HG03521 (cell line): ENCODE measurements at regions not wholly inside any gene's neighbourhood (a gene's known extent, or its start where the extent isn't known, plus 50 kb on each side); places are given as distances from the start of the nearest gene placed in this dataset.

ENCODE experiments used
- ATAC-seq: cut with Tn5 transposase; IDR thresholded peaks from one replicate; pipeline ENCODE4 v1.9.1; 2021; ENCODE audit warnings: mild to moderate bottlenecking, moderate library complexity; ENCODE audit not compliant: unreplicated experiment

DNA sequence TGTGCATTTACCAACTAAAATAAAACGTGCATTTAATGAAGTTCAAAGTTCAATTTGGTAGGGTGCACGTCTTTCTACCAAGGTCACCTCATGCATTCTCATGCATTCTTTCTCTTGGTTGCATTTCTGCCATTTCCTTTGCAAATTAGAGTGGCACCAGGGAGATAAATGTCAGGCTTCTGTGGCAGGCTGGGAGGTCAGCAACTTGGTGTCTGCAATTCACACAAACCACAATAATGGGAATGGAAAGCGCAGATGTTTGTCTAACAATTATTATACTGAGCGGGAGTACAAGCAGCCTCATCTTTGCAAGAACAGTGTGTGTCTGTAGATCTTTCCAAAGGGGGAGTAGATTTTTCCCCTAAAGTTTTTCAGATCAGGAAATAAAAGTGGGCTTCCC lies 411.7 kb downstream of the DMRT2 start:
- no peak for ATAC-seq

DNA sequence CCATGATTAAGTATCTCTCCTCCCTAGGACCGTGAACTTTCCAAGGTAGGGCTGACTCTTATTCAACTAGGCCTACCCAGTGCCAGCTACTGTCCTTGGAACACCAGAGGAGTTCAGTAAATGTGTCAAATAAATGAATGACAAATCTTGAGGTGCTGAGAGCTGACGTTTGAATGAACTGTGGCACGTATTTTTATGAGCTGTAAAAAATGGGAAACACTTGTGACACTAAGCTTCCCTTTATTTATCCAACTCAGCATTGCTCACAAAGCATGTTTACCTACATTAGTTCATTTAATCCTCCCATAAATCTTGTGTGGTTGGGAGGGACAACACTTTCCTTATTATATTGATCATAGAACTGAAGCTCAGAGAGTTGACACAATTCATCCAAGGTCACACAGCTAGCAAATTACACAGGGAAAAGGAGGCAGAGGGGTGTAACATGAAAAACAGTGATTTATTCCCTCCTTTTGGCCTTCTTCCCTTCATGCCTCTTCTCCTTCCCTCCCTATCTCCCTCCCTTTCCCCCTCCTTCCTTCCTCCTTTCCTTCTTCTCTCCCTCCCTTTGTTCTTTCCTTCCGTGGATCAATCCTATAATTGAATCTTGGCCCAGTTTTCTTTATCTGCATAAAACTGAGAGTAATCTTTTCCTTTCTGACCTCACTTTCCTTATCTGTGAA lies 412.6 kb downstream of the DMRT2 start:
- no peak for ATAC-seq

DNA sequence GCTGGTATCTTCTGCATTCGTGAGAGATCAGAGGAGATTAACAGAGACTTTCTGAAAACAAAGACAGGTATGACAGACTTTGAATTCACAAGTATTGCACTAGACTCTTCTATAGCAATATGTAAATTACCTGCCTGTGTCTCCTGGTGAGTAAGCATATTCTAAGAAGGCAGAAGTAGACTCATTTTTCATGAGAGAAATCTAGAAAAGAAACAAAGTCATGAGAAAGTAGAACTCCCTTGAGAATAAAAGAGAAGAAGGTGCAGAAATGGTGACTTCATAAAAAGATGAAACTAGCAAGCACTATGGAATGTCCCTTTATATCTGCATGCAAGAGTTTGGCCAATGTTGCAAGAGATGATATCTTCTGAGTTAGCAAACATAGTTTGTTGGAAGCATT lies 419.8 kb downstream of the DMRT2 start:
- ATAC-seq, result peak; percentile 79

DNA sequence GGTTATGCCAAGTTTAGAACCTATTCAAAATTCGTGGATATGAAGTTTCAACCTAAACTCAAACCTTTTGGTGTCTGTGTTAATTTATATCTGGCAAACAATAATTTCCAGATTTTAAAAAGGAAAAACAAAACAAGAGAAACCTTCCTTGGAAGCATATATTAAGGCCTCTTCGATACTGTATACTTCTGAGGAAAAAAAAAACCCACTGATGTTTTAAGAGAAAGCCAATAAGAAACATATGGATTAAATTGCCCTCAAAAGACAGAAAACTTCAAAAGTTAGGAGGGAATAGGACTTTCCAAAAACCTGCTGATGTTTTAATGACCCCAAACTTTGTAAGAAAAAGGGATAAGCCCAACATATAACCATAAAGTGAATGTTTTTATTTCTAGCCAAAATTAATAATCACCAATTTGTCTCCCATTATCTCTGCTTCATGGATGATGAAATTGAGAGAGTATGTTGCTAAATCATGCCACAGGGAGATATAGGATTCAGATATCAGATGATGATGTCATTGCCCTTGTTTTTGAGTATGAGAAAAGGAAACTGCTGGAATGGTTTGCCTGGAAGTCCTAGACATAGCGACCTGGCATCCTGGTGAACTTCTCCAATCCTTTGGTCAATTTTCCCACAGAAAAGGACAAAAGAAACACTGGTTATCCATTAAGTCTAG lies 423.9 kb downstream of the DMRT2 start:
- ATAC-seq, result no peak

DNA sequence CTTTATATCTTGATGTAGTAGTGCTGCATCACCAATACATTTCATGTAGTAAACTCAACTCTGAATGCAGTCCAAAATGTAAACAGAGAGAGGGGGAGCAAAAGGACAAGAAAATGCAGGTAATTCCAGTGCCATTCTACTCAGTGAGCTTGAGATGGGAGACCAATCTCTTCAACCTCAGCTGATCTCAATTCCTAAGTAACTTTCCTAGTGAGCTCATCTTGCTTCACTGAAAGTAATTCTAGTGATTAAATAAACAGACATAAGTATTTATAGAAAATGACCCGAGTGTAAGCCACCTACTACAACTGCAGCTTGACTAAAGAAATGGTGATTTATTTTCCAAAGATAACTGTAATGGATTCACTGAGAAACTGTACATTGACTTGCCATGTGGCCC lies 424.5 kb downstream of the DMRT2 start:
- no peak for ATAC-seq

DNA sequence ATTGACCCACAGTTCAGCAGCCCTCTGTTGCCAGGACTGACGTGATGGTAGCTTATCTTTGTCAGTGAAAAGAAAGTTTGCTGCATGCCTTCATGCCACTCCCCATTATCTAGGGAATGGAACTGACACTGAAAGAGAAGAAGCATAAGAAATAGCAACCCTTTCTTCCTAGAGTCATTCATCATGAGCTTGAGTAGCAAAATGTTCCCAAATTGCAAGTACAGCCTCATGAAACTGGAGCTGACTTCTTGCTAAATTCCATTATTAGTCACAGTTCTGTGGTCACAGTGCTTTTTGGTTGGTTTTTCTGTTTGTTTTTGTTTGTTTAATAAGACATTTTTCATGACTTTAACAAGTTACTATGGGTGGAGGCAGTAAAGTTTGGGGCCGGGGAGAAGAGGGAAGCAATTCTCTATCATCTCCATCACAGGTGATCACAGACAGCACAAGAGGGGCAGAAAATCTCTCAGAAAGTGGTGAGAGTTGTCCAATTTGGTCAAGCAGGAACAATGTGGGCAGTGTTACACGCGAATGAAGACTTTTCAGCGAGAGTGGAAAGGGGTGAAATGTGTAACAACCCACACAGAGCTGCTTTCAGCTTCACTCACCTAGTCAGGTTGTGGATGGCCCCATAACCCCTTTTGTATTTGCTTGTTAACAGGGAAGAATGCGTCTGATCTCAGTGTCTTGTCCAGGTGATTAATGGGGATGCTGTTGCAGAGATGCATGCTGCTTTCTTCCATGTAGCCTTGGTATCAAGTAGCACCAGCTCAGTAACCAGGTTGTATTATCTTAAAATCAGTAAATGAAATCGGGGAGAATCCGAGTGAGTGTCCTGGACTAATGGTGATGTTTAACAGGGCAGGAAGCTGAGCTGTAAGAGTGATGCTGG lies 440.4 kb downstream of the DMRT2 start:
- peak; percentile 57 for ATAC-seq

DNA sequence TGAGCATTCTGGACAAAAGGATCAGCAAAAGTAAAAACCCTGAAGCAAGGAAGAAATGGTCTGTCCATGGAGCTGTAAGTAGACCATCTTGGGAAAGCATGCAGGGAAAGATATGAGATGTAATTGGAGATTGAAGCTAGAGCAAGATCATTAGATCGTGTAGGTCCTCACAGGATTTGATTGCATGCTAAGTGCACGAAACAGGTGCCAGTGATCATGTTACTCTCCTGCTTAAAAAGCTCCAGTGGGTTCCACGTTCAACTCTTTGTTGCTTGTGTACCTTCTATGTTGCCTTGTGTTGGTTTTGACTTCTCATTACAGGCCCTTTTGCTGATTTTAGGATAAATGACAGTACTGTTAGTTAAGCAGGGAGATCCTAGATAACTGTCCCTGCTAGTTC lies 442.0 kb downstream of the DMRT2 start:
- ATAC-seq, result no peak

DNA sequence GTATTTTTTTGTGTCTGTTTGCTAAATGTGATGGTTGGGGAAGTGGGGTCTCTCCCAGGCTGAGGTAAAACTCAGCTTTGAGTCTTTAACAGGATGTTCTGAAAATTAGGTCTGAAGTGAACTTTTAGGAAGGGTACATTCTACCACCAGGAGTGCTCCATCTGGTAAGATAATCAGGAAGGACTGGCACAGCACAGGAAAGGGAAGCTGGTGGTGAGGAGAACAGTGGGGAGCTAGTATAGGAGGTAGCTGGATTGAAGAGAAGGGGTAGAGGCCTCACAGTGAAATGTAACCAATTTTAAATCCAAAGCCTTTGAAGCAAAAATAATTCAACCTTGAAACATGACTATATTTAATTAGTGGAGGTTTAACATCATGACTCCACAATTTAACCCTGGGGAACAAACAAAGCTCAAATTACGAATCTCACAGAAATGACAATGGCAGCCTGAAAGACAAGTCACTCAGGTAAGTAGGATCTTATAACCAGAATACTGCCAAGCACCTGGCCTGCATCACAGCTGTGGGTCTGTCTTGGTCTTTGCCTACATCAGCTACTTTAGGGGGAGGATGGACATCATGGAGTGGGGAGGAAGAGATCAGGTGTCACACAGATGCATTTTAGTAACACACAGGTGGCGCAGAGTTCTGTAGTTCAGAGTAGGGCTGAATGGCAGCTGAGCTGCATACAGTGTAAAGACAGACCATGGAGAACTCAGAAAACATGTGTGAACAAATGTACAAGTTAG lies 445.3 kb downstream of the DMRT2 start:
- no peak for ATAC-seq

DNA sequence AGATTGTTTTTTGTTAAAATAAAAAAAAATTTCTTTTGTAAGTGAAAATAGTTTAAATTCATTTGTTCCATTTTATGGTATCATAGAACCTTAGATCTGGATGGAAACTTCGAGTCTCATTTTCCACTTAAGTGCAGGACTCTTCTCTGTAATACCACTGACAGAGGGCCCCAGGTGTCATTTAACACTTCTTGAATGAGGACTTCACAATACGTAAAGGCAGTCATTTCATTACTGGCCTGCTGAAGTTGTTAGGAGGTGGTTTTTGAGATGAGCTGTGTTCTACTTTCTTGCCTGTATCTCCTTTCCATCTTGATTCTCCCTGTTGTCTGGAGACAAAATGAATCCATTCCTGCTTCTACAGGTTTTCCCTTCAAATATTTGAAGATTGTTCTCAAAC lies 455.3 kb downstream of the DMRT2 start:
- no peak for ATAC-seq

DNA sequence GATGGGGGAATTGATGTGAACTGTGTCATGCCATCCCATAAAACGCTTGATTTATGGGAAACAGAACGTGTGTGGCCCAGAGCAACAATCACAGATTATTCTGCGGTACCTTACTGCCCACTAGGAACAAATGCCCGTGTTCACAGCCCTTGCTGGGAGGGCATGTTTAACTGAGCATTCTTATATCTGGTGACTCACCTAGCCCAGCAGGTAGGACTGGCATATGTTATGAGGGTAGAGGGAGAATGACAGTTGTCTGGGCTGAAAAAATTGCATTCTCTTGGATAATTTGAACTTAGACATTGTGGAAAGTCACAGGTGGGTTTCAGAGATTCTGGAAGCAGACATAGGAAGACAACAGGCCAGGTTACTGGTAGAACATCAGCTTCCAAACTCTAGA lies 460.6 kb downstream of the DMRT2 start:
- no peak for ATAC-seq

DNA sequence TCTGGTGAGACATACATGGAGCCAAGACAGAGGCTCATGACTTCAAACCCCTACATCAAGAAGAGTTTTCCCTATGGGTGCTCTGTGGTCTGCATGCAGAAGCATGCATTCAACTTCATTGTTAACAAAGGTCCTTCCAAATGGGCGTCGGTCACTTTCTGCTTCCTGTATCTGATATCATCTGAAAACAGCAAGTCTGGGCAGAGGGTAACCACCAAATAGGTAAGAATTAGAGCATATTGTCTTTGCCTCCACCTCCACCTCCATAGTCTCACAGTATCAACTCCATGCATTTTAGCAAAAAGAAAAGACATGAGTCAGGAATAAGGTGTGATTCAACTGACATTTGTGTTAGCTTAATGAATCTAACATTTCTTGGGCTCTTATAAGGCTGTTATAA lies 462.9 kb downstream of the DMRT2 start:
- no peak for ATAC-seq

DNA sequence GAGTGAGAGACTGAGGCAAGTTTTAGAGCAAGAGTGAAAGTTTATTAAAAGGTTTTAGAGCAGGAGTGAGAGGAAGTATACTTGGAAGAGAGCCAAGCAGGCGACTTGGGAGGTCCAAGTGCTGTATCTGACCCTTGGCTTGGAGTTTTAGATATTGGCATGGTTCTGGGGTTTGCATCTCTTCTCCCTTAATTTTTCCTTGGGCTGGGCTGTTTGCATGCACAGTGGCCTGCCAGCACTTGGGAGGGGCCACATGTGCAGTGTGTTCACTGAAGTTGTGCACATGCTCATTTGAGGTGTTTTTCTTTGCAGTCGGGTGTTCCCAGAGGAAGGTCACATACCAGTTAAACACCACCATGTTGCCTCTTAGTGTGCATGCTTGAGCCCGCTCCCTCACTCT lies 464.1 kb downstream of the DMRT2 start:
- ATAC-seq, result no peak

DNA sequence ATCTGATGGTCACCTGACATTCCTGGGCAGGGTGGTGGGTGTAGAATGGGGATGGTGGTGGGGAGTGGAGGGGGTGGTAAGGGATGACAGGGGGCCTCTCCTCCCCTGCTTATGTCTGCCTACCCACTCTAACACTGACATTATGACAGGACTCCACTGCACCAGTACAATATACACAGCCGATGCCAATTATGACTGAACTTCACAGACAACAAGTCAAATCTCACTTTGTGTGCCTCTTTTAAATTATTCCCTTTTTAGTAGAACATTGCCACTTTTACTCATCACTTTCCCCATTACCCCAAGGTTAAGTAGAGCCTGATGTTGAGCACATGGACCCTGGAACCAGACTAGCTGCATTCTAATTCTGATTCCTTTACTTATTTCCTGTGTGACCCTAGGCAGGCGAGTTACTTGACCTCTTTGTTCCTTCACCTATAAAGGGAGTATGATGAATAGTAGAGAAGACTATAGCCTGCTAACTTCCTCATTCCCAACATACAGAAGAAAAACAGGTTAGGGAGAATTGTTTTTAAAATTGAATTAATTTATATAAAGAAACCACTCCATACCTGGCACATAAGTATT lies 464.7 kb downstream of the DMRT2 start:
- ATAC-seq, result no peak

DNA sequence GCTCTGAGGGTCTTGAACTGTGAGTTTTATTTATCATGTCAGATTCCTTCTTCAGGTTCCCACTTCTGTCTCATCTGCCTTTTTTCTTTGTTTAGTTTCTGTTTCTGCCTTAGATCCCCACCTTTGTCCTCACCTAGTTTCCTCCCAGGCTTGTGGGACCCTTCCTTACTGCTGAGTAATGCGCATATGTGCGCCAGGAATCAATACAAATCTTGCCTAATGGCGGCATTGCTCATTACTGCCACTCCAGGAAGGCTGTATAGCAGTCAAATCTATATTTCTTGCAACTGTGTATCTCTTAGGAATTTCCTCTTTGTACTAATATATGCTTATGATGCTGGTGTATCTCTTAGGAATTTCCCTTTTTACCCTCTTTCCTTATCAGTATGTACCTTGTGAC lies 465.4 kb downstream of the DMRT2 start:
- ATAC-seq, result no peak

DNA sequence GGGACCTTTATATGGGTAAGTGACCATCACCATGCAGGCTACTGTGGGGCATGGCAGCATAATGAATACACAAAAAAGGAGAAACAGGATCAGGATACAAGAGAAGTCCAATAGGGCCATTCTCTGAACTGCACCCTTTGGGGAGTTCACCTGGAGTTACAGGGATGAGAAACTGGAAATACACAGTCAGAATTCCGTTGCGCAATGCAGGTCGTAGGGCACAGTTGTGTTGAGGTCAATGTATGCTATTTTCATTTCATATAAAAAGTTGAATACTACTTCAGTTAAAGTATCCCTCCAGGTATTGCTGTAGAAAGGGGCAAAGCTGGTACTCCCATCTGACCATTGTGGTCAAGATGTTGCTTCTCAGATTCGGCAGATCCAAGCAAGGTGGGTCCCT lies 471.4 kb downstream of the DMRT2 start:
- ATAC-seq, result no peak

DNA sequence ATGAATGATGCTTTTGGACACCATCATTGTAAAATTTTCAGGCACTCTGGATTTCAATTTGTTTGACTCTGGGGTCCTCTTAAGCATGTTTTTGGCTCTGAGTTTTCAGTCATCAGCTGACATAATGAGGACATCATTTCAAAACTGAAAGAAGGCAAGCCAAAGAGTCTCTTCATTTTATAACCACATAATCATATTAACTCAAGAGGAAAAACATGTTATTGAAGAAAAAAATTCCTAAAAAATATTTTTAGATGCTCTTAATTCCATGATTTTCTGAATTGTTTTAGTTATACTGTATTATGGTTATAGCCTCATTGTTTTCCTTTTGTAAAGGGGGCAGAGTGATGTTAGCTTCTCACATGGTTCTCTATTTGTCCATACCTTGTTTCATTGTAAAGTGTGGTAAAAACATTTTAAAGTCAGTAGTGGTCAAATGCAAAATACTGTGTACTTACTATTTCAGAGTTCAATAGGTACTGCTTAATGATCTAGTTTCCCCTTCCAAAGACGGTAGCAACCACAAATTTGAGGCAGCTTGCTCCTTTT lies 472.1 kb downstream of the DMRT2 start:
- no peak for ATAC-seq

DNA sequence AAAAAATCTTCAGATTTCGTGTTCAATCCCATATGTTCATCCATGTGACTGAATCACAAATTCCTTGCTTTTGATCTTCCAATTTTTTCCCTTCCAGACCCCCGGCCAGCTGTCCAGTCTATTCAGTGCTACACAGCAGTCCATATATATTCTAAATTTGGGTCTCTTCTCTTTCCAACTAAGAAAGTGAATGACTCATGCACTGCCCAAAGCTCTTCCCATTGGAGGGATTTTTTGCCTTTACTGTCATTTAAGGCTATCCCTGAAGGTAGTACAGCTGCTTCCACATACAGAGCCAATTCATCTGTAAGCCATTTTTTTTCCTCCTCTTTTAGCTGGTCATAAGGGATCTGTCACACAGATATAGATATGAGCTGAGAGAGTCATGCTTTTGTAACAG lies 478.3 kb downstream of the DMRT2 start:
- ATAC-seq, result no peak

DNA sequence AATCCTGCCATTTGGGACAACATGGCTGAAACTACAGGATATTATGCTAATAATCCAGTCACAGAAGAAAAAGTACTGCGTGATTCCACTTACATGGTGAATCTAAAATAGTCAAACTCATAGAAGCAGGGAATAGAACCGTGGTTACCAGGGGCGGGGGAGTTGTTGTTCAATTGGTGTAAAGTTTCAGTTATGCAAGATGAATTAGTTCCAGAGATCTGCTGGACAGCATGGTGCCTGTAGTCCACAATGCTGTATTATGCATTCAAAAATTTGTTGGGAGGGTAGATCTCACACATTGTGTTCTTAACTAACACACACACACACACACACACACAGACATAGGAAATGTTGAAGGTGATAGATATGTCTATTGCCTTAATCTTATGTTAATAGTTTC lies 480.5 kb downstream of the DMRT2 start:
- ATAC-seq, result no peak

DNA sequence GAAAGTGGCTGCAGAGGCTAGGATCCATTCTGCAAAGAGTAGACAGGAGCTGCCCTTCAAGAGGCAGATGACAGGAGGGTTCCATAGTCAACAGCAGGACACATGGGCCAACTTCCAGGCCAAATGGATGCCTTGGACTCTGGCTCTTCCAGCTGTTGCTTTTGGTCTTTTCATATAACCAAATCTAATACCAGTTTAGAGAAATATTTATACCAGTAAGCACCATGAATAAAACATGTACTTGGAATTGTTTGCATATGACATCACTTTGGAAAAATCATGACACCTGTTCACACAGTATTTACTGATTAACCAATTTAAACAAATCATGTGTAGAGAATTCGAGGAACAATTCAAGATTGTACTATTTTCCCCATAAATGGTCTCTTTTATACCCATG lies 481.3 kb downstream of the DMRT2 start:
- no peak for ATAC-seq

DNA sequence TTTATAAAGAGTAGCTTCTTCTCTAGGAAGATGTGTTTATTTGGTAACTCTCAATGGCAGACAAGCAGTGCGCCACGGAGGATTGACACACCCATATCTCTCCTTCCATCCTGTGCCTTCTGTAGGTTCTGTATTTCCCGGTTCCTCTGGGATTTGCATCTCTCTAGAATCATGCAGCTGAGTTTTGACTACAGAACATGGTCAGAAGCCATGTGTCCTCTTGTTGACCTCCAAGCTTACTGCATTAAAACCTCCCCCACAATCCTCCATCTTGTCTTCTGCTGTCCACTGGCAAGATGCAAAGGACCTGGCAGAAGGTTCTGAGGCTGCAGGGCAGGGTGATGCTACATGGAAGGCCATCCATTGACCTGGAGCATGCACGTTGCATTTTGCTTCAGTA lies 482.0 kb downstream of the DMRT2 start:
- ATAC-seq, result no peak

DNA sequence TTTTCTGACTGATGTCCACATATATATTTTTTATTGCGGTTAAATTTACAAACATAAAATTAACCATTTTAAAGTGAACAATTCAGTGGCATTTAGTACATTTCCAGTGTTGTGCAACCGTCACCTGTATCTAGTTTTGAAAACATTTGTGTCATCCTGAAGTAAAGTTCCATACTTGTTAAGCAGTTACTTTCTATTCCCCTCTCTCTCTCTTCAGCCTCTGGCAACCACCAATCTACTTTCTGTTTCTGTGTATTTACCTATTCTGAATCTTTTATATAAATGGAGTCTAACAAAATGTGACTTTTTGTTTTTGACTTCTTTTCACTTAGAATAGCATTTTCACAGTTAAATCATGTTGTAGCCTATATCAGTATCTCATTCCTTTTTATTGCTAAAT lies 480.1 kb upstream of the SMARCA2 start:
- ATAC-seq, result peak; percentile 42
